Fibroblast of lung (primary cell): ENCODE measurements at regions not wholly inside any gene's neighbourhood (a gene's known extent, or its start where the extent isn't known, plus 50 kb on each side); places are given as distances from the start of the nearest gene placed in this dataset.
A peak's percentile ranks its signal among the peaks of the same experiment; 100 is the strongest.

Experiments used
- DNase-seq, 2 donors: peaks; one replicate each; pipeline versions ENCODE4 v3.0.0 to v3.0.0-alpha.2; 2010; ENCODE audit warnings: low read depth in 2 of 2
- H2AFZ ChIP-seq: 2 replicates; pipeline ENCODE4 v1.5.1; 2012; ENCODE audit warnings: low read length, control low read depth, inconsistent platforms
- H3K27ac ChIP-seq: 2 replicates; pipeline ENCODE4 v1.5.1; 2011; ENCODE audit warnings: low read length, control low read depth; ENCODE audit not compliant: insufficient read depth
- H3K27me3 ChIP-seq: 2 replicates; pipeline ENCODE4 v1.5.1; 2011; ENCODE audit warnings: mild to moderate bottlenecking, low read length; ENCODE audit not compliant: control insufficient read depth, insufficient read depth
- H3K36me3 ChIP-seq: 2 replicates; pipeline ENCODE4 v1.5.1; 2011; ENCODE audit warnings: low read length; ENCODE audit not compliant: control insufficient read depth, insufficient read depth
- H3K4me1 ChIP-seq: 2 replicates; pipeline ENCODE4 v1.5.1; 2011; ENCODE audit warnings: low read length; ENCODE audit not compliant: control insufficient read depth, insufficient read depth; ENCODE audit errors: extremely low read depth
- H3K4me2 ChIP-seq: 2 replicates; pipeline ENCODE4 v1.5.1; 2011; ENCODE audit warnings: low read length, control low read depth; ENCODE audit not compliant: insufficient read depth; ENCODE audit errors: extremely low read depth
- H3K4me3 ChIP-seq, 4 experiments: fragments of 200-600 bp in 1 of 4; sonication (generic) in 1 of 4; replicated peaks in 1 of 4; 2 replicates each; pipeline ENCODE4 v1.5.1; 2011 to 2016; ENCODE audit warnings: low read length in 4 of 4, low read depth in 3 of 4, mild to moderate bottlenecking in 3 of 4, control low read depth in 2 of 4, inconsistent platforms in 1 of 4, mixed read lengths in 1 of 4; ENCODE audit not compliant: insufficient read depth in 1 of 4; ENCODE audit errors: control extremely low read depth in 1 of 4
- H3K79me2 ChIP-seq: 2 replicates; pipeline ENCODE4 v1.5.1; 2012; ENCODE audit warnings: mild to moderate bottlenecking, low read length, inconsistent platforms; ENCODE audit not compliant: control insufficient read depth, insufficient read depth
- H3K9ac ChIP-seq: 2 replicates; pipeline ENCODE4 v1.5.1; 2011; ENCODE audit warnings: mild to moderate bottlenecking, low read length, control low read depth; ENCODE audit not compliant: insufficient read depth
- H3K9me3 ChIP-seq: 2 replicates; pipeline ENCODE4 v1.5.1; 2012; ENCODE audit warnings: low read depth, low read length; ENCODE audit not compliant: control insufficient read depth, insufficient read depth
- H4K20me1 ChIP-seq: 2 replicates; pipeline ENCODE4 v1.5.1; 2011; ENCODE audit warnings: low read length; ENCODE audit not compliant: control insufficient read depth, insufficient read depth; ENCODE audit errors: extremely low read depth
- EZH2 ChIP-seq: IDR thresholded peaks from 2 replicates; pipeline ENCODE4 v1.5.1; 2012; ENCODE audit warnings: low read length, control low read depth, mild to moderate bottlenecking; ENCODE audit errors: missing control alignments
- TF ChIP-seq, protein P1 (sequence below), 2 donors: IDR thresholded peaks in 1 of 2; conservative IDR thresholded peaks in 1 of 2; 1 replicate in 1 of 2; 2 replicates in 1 of 2; pipeline ENCODE4 v1.5.1; 2011 to 2012; ENCODE audit warnings: low read length in 2 of 2, control low read depth in 1 of 2, inconsistent platforms in 1 of 2, low read depth in 1 of 2, mild to moderate bottlenecking in 1 of 2

DNA sequence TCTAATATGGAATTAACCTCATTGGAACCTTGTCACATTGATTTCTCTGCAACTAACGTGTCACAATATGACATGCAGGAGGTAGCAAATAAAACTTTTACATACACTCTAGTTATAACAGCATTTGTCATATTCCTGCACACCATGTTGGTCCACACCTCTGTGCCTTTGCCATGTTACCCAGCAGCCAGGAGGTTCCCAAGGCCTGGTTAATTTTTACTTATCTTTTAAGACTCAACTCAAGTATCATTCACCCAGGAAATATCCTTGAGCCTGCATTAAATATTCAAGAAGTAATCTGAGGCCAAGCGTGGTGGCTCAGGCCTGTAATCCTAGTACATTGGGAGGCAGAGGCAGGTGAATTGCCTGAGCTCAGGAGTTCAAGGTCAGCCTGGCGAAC lies 447.2 kb upstream of the NR5A2 start:
- Histone ChIP-seq H3K4me3 (no peak overlapping the region), H3K36me3 (no peaks in the 10 kb centered on the region), H3K9ac (no peak overlapping the region), H3K4me2 (no peak overlapping the region), H3K79me2 (no peaks in the 10 kb centered on the region), H3K9me3 (no peaks in the 10 kb centered on the region), H3K27ac (no peak overlapping the region), H3K4me1 (no peaks in the 10 kb centered on the region), H2AFZ (no peak overlapping the region), H3K27me3 (no peaks in the 10 kb centered on the region), H4K20me1 (no peaks in the 10 kb centered on the region)
- no peak for DNase-seq
- TF ChIP-seq, protein P1, sequence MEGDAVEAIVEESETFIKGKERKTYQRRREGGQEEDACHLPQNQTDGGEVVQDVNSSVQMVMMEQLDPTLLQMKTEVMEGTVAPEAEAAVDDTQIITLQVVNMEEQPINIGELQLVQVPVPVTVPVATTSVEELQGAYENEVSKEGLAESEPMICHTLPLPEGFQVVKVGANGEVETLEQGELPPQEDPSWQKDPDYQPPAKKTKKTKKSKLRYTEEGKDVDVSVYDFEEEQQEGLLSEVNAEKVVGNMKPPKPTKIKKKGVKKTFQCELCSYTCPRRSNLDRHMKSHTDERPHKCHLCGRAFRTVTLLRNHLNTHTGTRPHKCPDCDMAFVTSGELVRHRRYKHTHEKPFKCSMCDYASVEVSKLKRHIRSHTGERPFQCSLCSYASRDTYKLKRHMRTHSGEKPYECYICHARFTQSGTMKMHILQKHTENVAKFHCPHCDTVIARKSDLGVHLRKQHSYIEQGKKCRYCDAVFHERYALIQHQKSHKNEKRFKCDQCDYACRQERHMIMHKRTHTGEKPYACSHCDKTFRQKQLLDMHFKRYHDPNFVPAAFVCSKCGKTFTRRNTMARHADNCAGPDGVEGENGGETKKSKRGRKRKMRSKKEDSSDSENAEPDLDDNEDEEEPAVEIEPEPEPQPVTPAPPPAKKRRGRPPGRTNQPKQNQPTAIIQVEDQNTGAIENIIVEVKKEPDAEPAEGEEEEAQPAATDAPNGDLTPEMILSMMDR (conservative IDR thresholded peaks at IDR 0.05 in 1 of 2, IDR thresholded peaks at IDR 0.05 in 1 of 2; ENCODE audit: low read depth in 1 of 2, low read length in 2 of 2), result no peak
- TF ChIP-seq EZH2, result no peak

GRCh38 chr1:199585392-199585791 lies 442.1 kb upstream of the NR5A2 start:
- no peaks in the 10 kb centered on the region for H3K4me1 ChIP-seq
- no peaks in the 10 kb centered on the region for H4K20me1 ChIP-seq
- no peaks in the 10 kb centered on the region for H3K27me3 ChIP-seq
- H3K4me3 ChIP-seq, result no peak overlapping the region
- no peaks in the 10 kb centered on the region for H3K36me3 ChIP-seq
- H3K79me2 ChIP-seq, result no peaks in the 10 kb centered on the region
- no peaks in the 10 kb centered on the region for H3K9me3 ChIP-seq
- TF ChIP-seq, protein P1 (conservative IDR thresholded peaks at IDR 0.05 in 1 of 2, IDR thresholded peaks at IDR 0.05 in 1 of 2; ENCODE audit: low read depth in 1 of 2, low read length in 2 of 2), result no peak
- TF ChIP-seq EZH2, result no peak
- no peak overlapping the region for H3K9ac ChIP-seq
- H2AFZ ChIP-seq, result no peak overlapping the region
- H3K27ac ChIP-seq, result no peak overlapping the region
- DNase-seq, result no peak
- H3K4me2 ChIP-seq, result no peak overlapping the region

- no peaks in the 10 kb centered on the region for H3K27me3 ChIP-seq
- no peak overlapping the region for H3K9ac ChIP-seq
- peak in 1 of 2 donors; percentile 10 for DNase-seq
- no peak overlapping the region for H3K27ac ChIP-seq
- H3K4me1 ChIP-seq, result no peaks in the 10 kb centered on the region
- no peaks in the 10 kb centered on the region for H3K9me3 ChIP-seq
- TF ChIP-seq EZH2, result no peak
- TF ChIP-seq, protein P1 (conservative IDR thresholded peaks at IDR 0.05 in 1 of 2, IDR thresholded peaks at IDR 0.05 in 1 of 2; ENCODE audit: low read depth in 1 of 2, low read length in 2 of 2), result no peak
- no peak overlapping the region for H3K4me2 ChIP-seq
- H3K4me3 ChIP-seq, result no peak overlapping the region
- no peaks in the 10 kb centered on the region for H3K36me3 ChIP-seq
- no peak overlapping the region for H2AFZ ChIP-seq
- no peaks in the 10 kb centered on the region for H4K20me1 ChIP-seq
- no peaks in the 10 kb centered on the region for H3K79me2 ChIP-seq
Measured at GRCh38 chr1:199590708-199591107, 436.8 kb upstream of the NR5A2 start.
